Smooth muscle cell (in vitro differentiated cells): ENCODE measurements at regions not wholly inside any gene's neighbourhood (a gene's known extent, or its start where the extent isn't known, plus 50 kb on each side); places are given as distances from the start of the nearest gene placed in this dataset.

Source experiments
- DNase-seq: peaks from one replicate; lab custom pipeline; 2025; ENCODE audit not compliant: unreplicated experiment; lab: John Stamatoyannopoulos, UW
- H2AFZ ChIP-seq: fragments of 200-600 bp; sonication (generic); 2 replicates; pipeline ENCODE4 v1.6.0; 2016; ENCODE audit warnings: antibody characterized with exemption, low read depth, mild to moderate bottlenecking
- H3F3A ChIP-seq: fragments of 200-600 bp; sonication (generic); 2 replicates; pipeline ENCODE4 v1.6.0; 2017; ENCODE audit warnings: antibody characterized with exemption, low read depth
- H3K27ac ChIP-seq: fragments of 200-600 bp; sonication (generic); 2 replicates; pipeline ENCODE4 v1.5.1; 2016; ENCODE audit warnings: low read depth, mild to moderate bottlenecking
- H3K27me3 ChIP-seq: fragments of 200-600 bp; sonication (generic); 2 replicates; pipeline ENCODE4 v1.6.1; 2016; ENCODE audit warnings: low read depth, mild to moderate bottlenecking
- H3K36me3 ChIP-seq: fragments of 200-600 bp; sonication (generic); 2 replicates; pipeline ENCODE4 v1.5.1; 2016; ENCODE audit warnings: low read depth
- H3K4me1 ChIP-seq: fragments of 200-600 bp; sonication (generic); 2 replicates; pipeline ENCODE4 v1.5.1; 2016; ENCODE audit warnings: low read depth
- H3K4me2 ChIP-seq: fragments of 200-600 bp; sonication (generic); 2 replicates; pipeline ENCODE4 v1.6.0; 2016; ENCODE audit warnings: mild to moderate bottlenecking
- H3K4me3 ChIP-seq: fragments of 200-600 bp; sonication (generic); 2 replicates; pipeline ENCODE4 v1.5.1; 2016; ENCODE audit warnings: mild to moderate bottlenecking
- H3K79me2 ChIP-seq: fragments of 200-600 bp; sonication (generic); 2 replicates; pipeline ENCODE4 v1.6.0; 2016; ENCODE audit warnings: low read depth, mild to moderate bottlenecking
- H3K9ac ChIP-seq: fragments of 200-600 bp; sonication (generic); 2 replicates; pipeline ENCODE4 v1.6.0; 2016; ENCODE audit warnings: low read depth
- H3K9me3 ChIP-seq: fragments of 200-600 bp; sonication (generic); replicated peaks from 2 replicates; pipeline ENCODE4 v1.5.1; 2016; ENCODE audit warnings: low read depth
- H4K20me1 ChIP-seq: fragments of 200-600 bp; sonication (generic); 2 replicates; pipeline ENCODE4 v1.6.0; 2016; ENCODE audit warnings: low read depth
- CTCF ChIP-seq: fragments of 200-600 bp; sonication (generic); IDR thresholded peaks from 2 replicates; pipeline ENCODE4 v1.5.1; 2017; ENCODE audit warnings: borderline replicate concordance, mild to moderate bottlenecking, antibody characterized with exemption; ENCODE audit not compliant: insufficient read depth, poor library complexity, severe bottlenecking
- WGBS: methylation state at CpG from one replicate; pipeline ENCODE4 v1.1.7; 2016; ENCODE audit warnings: low lambda C conversion rate; 5-methylcytosine and 5-hydroxymethylcytosine counted together

GRCh38 chr13:53144826-53145225 is 116.2 kb downstream of the OLFM4 start:
- H3K27me3 ChIP-seq: no peaks in the 10 kb centered on the region
- no peak for DNase-seq
- no peak overlapping the region for H2AFZ ChIP-seq
- H3F3A ChIP-seq: no peaks in the 10 kb centered on the region
- no peaks in the 10 kb centered on the region for H4K20me1 ChIP-seq
- WGBS: 85% methylated on average over 5 of the region's 5 CpGs
- no peak overlapping the region for H3K4me2 ChIP-seq
- H3K36me3 ChIP-seq: no peaks in the 10 kb centered on the region
- H3K79me2 ChIP-seq: no peaks in the 10 kb centered on the region
- TF ChIP-seq CTCF: no peak
- H3K9ac ChIP-seq: no peak overlapping the region
- H3K4me3 ChIP-seq: no peak overlapping the region
- H3K27ac ChIP-seq: no peak overlapping the region
- no peaks in the 10 kb centered on the region for H3K9me3 ChIP-seq
- no peaks in the 10 kb centered on the region for H3K4me1 ChIP-seq

- no peak for DNase-seq
- no peak for TF ChIP-seq CTCF
- H3K27ac ChIP-seq: no peak overlapping the region
- WGBS: 89% methylated on average over 5 of the region's 5 CpGs
- H3K4me3 ChIP-seq: no peak overlapping the region
- H3K36me3 ChIP-seq: no peaks in the 10 kb centered on the region
- H4K20me1 ChIP-seq: no peaks in the 10 kb centered on the region
- no peak overlapping the region for H2AFZ ChIP-seq
- no peaks in the 10 kb centered on the region for H3K79me2 ChIP-seq
- H3K4me2 ChIP-seq: no peak overlapping the region
- no peaks in the 10 kb centered on the region for H3K27me3 ChIP-seq
- no peaks in the 10 kb centered on the region for H3K9me3 ChIP-seq
- no peaks in the 10 kb centered on the region for H3F3A ChIP-seq
- H3K4me1 ChIP-seq: no peaks in the 10 kb centered on the region
- no peak overlapping the region for H3K9ac ChIP-seq
These were observed 122.0 kb downstream of the OLFM4 start for GRCh38 chr13:53150568-53150967.

- Histone ChIP-seq H3K27me3 (no peaks in the 10 kb centered on the region), H3K4me2 (no peak overlapping the region), H2AFZ (no peak overlapping the region), H3K4me3 (no peak overlapping the region), H3K4me1 (no peaks in the 10 kb centered on the region), H3K36me3 (no peaks in the 10 kb centered on the region), H3K9me3 (no peaks in the 10 kb centered on the region), H3K27ac (no peak overlapping the region), H3F3A (no peaks in the 10 kb centered on the region), H3K9ac (no peak overlapping the region), H3K79me2 (no peaks in the 10 kb centered on the region), H4K20me1 (no peaks in the 10 kb centered on the region)
- peak; percentile 6 for DNase-seq
- 12% methylated on average over 5 of the region's 5 CpGs for WGBS
- peak; percentile 90 for TF ChIP-seq CTCF
These were observed 122.9 kb downstream of the OLFM4 start for GRCh38 chr13:53151336-53152056.

GRCh38 chr13:53152057-53152421 is 123.4 kb downstream of the OLFM4 start:
- 19% methylated on average over 4 of the region's 4 CpGs for WGBS
- Histone ChIP-seq H3F3A (no peaks in the 10 kb centered on the region), H3K27ac (no peak overlapping the region), H3K4me2 (no peak overlapping the region), H3K9ac (no peak overlapping the region), H4K20me1 (no peaks in the 10 kb centered on the region), H3K79me2 (no peaks in the 10 kb centered on the region), H3K27me3 (no peaks in the 10 kb centered on the region), H2AFZ (no peak overlapping the region), H3K36me3 (no peaks in the 10 kb centered on the region), H3K9me3 (no peaks in the 10 kb centered on the region), H3K4me3 (no peak overlapping the region), H3K4me1 (no peaks in the 10 kb centered on the region)
- no peak for TF ChIP-seq CTCF
- no peak for DNase-seq
